Stromal cell of bone marrow (primary cell): ENCODE measurements at regions not wholly inside any gene's neighbourhood (a gene's known extent, or its start where the extent isn't known, plus 50 kb on each side); places are given as distances from the start of the nearest gene placed in this dataset.
"Not testable (repeated sequence)": the region's sequence is repeated elsewhere in the genome, so short reads cannot be mapped to it uniquely, and the experiment has no call there.

ENCODE experiments used
- DNase-seq: peaks from one replicate; pipeline ENCODE4 v3.0.0-alpha.2; 2012; ENCODE audit warnings: low read depth

DNA sequence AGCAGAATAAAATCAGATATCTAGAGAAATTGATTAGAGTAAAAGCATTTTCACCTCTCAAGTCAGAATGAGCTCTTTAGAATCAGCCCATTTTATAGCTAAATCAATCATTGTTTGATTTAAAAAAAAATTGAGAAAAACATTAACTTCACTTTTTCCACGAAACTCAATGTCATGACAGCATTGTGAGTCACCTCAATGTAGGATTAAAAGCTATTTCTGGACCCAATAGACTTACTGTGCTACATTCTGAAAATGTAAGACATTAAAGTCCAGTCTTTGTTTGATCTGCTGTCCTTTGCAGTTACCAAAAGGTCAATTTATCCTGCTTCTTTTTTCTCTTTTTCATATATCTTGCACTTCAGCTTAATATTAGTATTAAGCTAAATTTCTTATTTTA, 519.4 kb upstream of the ZNF337 start:
- peak; percentile 43 for DNase-seq

DNA sequence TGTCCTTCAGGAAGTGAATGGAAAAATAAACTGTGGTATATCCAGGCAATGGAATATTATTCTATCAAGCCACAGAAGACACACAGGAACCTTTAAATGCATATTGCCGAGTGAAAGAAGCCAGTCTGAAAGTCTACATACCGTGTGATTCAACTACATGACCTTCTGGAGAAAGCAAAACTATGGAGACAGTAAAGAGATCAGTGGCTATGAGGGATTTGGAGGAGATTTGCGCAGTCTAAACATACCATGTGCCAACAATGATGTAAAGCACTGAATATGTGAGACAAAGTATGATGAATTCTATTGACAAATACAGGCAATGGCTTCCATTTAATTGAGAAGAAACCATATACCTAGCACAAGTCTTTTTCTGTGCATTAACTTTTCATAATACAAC, 518.3 kb upstream of the ZNF337 start:
- no peak for DNase-seq

DNA sequence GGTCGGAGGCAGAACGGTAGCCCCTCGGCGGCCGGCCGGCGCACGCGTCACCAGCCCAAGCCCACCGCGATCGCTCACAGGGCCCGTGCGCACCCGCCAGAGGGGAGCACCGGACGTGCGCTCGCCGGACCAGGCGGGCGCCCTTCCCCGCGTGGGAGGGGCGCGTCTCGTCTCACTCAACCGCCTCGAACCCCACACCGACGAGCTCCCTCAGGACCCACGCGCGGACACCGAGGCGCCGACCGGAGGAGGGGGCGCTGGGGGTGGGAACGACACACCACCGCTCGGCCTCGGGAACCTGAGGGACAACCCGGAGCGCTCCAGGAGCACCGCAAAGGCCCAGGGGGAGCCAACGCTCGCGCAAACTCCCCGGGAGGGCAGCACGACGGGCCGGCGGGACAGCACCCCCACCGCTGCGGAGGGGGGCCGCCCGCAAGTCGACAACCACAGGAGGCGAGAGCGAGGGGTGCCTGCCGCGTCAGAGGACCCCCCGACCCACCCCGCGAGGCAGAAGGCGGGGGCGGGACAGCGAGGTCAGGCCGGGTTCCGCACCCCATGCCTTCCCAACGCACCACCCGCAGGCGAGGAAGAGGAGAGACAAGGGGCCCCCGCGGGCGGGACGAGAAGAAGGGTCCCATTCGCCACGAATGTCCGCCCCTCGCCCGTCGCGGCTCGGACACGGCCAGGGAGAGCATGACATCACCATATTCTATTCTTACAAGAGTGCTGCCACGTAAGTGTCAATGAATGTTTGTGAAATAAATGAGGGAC, 512.7 kb upstream of the ZNF337 start:
- no peak for DNase-seq

DNA sequence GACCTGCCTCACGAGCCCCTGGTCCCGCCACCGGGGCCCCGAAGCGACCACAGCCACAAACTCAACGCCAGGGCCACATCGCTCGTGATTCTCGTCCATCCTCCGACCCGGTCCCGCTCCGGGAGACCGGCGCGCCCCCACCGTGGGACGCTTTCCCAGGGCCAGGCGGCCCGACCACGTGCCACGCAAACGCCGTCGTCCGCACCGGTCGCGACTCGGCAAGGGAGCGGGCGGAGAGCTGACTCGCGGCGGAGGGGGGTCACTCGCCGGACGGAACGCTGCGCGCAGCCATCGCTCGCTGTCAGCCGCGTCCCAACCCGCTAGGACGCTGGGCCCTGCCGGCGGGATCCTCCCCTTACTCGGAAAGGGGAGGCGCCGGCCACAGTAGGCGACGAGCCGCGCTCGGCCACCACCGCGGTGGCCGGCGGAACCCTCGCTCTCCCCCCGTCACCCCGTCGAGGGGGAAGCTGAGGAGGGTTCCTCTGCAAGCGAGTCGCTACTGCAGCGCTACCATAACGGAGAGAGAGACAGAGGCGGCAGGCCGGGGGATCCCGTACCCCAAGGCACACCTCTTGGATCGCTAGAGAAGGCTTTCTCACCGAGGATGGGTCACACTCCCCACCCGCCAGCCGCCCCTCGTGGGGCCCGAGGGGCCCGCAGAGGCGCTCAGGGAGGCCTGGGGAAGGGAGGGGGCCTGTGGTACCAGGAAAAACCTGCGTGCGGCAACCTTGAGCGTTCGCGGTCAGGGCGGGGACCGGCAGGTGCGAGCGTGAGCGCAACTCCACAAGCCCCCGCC, 511.8 kb upstream of the ZNF337 start:
- no peak for DNase-seq

DNA sequence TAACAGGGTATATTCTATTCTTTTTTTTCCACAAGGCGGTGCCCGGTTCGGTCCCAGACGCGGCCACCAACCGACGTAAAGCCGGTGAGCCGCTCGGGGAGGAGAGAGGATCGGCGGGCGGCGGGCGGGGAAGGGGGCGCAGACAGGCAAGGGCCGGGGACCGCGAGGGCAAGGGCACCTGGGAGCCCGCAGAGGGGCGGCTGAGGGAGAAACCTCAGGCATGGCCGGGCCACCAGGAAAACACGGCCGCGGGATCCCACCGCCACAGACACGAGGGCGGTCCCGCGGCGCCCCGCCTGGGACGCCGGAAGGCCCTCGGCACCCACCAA, 511.3 kb upstream of the ZNF337 start:
- DNase-seq, result not testable (repeated sequence)

DNA sequence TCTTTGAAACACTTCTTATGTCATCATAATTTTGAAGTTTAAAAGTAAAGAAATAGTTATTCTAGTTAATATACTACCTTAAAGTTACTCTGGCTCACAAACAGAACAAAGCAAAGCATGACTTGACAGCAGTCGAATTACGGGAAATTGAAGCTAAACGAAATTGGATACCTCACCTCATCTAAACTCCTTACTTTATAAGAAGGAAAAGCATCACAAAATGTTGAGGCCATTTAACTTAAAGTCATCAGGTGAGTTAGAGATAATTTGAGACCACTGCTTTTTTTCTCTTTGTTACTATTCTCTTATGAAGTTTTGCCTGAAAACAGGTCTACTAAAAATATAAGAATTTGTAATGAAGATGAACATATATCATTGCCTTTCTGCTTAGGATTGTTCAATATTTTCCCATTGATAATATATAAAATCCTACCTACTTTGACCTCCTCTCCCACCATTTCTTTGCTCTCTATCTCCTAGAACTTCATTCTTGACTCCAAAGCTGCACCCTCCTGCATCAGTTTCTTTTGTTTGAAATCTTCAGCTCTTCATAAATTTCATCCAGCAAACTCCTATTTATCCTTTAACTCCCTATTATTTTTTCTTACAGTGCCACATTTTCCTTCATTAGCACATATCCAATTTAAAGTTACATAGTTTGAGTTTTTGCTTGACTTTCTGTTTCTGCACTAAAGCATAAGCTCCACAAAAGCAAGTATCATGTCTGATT, 510.7 kb upstream of the ZNF337 start:
- no peak for DNase-seq

DNA sequence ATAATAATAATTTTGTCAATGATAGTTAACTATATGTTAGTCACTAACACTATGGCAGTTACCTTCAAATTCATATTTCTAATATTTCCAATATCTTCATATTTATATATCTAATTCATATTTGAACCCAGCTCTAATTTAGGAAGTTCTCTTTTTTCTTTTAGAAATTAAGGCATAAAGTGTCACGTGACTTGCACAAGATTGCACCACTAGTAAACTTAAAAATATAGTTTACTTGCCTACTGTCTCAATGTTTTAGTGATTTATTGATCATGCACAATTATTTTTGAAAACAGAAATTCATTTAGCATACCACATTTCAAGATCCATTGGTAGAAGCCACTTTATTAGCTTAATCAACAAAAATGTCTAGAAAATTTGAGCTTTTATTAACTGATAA, 508.7 kb upstream of the ZNF337 start:
- DNase-seq, result no peak

DNA sequence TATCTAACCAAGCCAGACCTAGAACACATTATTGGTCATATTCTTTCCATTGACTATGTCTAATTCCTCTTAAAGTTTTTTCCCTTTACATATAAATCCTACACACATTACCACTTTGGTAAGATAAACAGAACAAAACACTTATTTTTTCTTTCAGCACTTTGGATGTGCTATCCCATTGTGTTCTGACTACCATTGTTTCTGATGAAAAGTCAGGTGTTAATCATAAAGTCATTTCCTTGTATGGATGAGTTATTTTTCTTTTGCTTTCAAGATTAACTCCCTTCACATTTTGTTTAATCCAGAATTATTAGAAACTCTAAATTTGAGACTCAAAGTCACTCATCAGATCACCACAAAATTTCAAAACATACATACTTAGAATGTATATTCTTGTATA, 504.4 kb upstream of the ZNF337 start:
- not testable (repeated sequence) for DNase-seq

DNA sequence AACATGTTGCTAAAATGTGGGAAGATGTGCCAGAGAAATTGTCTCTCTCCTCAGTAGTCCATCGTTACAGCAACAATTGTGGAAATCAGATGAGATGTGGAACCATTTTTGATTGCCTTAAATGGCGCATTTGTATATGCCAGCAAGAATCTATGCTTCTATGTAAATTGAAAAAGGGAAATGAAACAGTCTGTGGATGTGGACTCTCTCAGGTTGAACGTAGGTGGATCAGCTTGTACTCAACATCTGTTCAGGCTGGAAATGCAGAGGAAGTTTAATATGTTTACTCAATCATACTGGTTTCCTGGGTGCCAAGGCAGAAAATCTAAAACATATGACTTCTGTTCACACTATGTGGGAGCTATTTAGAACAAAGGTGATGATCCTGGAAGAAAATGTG, 490.7 kb upstream of the ZNF337 start:
- DNase-seq, result not testable (repeated sequence)

DNA sequence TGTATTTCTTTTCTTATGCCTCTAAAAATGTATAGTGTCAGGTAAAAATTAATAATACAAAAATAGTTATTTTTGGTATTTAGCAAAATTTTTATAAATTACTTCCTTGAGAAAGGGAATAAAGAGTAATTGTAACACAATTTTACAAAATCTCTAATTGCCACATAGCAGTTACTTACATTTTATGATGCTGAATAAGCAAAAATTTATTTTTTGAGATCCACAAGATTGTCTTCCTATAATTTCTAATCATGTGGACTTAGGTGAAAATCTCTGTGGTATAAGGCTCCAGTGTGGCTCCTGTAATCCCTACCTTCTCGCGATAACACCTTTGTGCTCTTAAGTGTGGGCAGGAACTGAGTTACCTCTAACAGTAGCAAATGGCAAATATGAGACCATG, 487.1 kb upstream of the ZNF337 start:
- DNase-seq, result not testable (repeated sequence)

DNA sequence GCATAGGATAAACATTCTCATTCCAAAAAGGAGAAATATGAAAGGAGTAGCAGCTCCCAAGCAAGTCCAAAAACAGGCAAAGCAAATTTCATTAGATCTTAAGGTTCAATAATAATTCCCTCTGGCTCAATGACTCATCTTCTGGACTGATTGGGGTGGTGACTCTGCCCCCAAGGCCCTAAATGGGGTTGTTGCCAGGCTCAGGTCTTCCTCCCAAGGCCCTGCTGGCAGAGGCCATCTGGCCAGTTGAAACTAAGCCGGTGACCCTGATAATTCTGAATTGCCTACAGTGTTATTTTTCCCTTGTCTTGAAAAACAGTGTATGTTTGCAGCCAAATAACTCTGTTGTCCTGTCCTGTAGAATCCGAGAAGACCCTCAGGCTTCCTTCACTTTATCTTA, 484.7 kb upstream of the ZNF337 start:
- not testable (repeated sequence) for DNase-seq

DNA sequence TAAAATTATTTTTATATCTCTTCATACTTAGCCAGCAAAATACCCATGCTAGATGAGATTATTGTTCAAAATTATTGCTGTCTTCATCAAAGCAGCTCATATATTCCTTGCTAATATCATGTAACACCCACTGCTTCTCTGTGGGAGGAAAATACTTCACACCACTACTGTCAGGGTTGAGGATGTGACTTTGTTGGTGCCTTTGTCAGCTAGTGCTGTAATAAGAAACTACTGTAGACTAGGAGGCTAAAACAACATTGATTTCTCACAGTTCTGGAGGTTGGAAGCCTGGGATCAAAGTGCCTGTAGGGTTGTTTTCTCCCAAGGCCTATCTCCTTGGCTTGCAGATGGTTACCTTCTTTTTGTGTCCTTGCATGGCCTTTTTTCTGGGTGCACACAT, 475.2 kb upstream of the ZNF337 start:
- DNase-seq, result not testable (repeated sequence)

DNA sequence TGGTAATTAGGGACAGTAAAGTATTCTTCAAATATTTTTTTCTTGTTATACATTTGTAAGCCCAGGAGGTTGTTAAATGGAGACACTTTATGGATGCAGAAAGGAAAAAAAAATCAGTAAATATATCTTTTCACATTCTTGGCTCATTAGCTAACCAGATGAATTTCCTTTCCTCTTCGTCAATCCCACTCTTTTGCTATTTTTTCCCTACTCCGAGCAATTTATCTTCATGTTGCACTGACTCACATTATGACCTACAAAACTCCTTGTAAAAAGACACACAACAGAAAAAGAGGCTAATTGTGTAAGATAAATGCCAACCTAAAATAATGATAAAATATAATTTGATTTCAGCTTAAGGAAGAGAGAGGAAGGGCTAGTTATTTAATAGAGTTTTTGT, 472.9 kb upstream of the ZNF337 start:
- DNase-seq, result peak; percentile 17

DNA sequence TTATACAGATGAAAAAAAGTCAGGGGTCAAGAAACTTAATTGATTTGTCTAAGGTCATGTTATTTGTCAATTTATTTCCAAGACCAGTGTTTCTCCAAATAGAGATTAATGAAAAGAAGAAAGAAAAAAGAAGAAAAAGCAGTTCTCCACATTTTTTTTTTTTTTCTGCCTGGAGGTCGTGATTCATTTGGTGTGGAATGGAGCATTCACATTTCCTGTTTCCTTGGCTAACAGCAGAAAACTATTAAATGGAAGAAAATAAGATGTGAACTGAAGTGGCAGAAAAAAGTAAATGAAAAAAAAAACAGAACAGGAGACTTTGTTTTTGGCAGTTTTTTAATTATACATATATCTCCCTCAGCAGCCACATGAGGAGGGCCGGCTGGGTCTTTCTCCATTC, 470.8 kb upstream of the ZNF337 start:
- peak; percentile 11 for DNase-seq

DNA sequence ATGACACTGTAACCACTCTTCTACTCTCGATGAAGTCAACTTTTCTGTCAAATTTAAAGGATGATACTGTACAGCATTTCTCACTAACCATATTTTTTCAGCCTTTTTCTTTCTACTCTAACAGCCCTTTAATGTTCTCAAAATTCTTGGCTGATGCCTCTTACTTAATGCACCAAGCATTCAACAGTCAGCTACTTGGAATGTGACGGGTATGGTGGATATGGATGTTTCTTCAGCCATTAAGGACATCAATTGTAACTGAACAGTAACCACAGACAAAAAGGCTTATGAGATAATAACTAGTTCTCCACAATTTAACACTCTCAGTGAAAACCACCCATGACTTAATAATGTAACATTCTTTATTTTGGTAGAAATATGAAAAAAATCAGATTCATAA, 467.2 kb upstream of the ZNF337 start:
- peak; percentile 45 for DNase-seq

DNA sequence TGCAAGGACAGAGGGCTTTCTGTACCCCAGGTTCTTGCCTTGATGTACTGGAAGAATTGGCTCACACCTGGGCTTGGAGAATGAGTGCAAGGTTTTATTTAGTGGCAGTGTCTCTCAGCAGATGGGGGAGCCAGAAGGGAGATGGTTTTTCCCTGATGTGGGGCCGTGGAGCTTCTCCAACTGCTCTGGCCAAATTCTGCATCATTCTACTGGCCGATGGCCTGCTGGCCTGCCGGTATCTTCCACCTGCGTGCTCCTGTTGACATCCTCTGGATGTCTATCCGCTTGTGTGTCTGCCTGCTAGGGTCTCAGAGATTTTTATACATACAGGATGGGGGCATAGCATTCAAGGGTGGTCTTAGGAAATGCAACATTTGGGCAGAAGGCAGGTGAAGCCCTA, 466.5 kb upstream of the ZNF337 start:
- DNase-seq, result not testable (repeated sequence)

DNA sequence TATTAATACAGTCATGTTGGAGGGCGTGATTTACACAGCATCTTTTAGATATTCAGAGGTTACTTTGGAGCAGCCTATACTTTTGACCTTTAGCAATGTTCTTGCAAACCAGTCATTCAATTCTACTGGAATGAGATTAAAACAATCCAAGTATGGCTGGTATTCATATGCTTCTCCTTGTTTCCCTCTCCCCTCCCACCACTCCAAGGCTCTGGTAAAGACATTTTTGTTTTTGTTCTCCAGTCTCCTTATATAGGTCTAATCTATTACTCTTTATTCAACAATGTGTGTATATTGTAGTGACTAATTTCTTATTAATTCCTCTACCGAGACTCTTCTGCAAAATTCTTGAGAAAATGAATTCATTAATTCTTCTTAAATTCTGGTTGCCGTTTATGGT, 465.1 kb upstream of the ZNF337 start:
- DNase-seq, result not testable (repeated sequence)

DNA sequence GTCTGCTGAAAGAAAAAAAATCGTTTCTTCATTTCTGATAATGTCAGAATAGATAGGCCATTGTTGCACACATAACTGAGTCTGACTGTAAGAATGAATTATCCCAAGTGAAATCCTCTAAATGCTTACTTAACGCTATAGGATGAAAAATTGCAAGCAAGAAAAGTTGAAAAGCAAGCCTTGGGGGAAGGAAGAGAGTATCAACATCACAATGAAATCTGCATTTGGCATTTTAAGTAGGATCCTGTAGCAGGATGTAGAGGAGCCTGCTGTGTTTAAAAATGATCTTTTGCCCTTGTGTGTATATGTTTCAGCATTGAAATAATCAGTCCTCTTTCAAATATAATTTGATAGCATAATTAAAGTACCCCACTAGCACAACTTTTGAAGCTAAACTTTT, 464.3 kb upstream of the ZNF337 start:
- DNase-seq, result not testable (repeated sequence)

DNA sequence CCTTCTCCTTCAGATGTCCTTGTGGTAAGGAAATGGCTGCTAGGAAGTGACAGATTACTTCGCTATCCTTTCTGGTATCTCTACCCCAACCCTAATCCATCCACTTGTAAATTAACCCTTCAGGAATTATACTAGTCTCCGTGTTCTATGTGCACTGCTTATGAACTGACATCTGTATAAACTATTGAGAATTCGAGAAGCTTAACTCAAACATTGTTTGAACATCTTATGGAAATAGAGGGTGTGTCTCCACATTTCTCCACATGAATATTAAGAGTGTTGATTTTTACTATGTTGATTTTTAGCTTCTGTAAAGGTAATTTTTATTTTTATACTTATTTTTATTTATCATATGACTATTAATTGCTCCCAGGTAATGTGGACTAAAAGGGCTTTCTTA, 457.6 kb upstream of the ZNF337 start:
- DNase-seq, result no peak

DNA sequence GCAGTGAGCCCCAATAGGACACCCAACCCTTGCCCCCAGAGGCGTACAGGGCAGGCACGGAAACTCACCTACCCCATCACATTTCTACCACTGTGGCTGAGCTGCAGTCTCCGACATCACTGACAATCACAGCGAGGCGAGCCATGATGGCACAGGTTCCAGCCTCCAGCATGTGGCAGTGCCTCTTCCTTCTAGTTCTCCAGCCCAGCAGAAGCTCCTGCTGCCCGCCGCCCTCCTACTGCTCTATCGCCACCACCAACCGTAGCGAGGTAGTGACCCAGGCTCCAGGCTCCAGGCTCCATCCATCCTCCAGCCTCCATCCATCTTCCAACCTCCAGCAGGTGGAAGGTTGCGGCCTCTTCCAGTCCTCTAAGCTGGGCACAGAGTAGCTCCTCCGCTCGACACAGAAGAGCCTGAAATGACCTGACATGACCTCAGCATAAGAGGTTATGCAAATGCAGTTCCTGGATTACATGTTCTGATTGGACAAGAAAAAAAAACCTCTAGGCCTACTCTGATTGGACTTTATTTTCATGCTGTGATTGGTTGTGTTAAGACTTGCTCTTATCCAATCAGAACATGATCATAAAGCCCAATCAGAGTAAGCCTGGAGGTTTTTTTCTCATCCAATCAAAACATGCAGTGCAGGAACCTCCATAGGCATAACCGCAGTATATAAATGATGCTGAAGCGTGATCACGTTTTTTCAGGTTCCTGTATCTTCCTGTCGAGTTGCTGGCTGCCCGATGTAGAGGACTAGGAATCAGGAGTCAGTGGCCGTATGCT, 438.9 kb upstream of the ZNF337 start:
- DNase-seq, result no peak

DNA sequence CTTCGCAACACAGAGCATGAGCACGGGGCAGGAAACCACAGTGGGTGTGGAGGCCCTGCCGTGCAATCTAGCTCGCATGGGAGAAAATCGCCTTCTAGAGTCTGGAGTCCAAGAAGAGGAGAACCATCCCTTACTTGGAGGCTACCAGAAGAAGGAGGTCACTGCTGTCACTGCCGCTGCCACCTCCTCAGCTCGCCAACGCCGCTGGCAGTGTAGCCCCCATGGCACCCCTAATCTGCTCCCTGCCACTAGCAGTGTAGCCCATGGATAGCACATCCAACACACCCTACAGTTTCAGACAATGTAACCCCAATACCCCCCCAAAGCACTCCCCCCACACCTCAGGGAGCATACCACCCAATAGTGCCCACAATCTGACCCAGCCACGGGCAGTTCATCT, 438.0 kb upstream of the ZNF337 start:
- no peak for DNase-seq

DNA sequence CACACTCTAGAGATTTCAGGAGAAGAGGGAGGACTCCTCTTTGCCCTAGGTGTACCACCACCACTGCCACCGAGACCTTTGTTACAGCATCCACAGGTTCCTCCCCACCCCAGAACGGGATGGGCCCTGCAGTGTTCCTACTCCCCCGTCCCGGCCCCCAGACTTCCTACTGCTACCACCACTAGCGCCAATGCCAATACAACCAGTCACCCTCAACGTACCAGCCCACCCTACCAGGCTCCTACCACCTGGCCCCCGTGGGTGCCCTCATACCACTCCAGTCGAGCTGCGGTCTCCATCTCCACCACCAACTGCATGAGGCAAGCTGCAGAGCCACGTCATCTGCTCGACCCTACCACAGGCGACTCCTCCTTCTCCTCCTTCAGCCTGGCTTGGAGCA, 437.1 kb upstream of the ZNF337 start:
- DNase-seq, result not testable (repeated sequence)
